Trophoblast cell (in vitro differentiated cells and primary cell): ENCODE measurements at regions not wholly inside any gene's neighbourhood (a gene's known extent, or its start where the extent isn't known, plus 50 kb on each side); places are given as distances from the start of the nearest gene placed in this dataset.

Experiments
- DNase-seq, 2 donors: peaks; one replicate each; pipeline ENCODE4 v3.0.0-alpha.2; 2016
- H2AFZ ChIP-seq: 2 replicates; pipeline ENCODE4 v1.6.1; 2013; ENCODE audit warnings: low read length, moderate library complexity, mild to moderate bottlenecking; ENCODE audit not compliant: insufficient read depth, poor library complexity
- H2AK5ac ChIP-seq: 2 replicates; pipeline ENCODE4 v1.6.1; 2013; ENCODE audit warnings: mild to moderate bottlenecking, low read length
- H2BK120ac ChIP-seq: 2 replicates; pipeline ENCODE4 v1.6.1; 2013; ENCODE audit warnings: low read length, mild to moderate bottlenecking, moderate library complexity; ENCODE audit not compliant: insufficient read depth, poor library complexity
- H2BK12ac ChIP-seq: 2 replicates; pipeline ENCODE4 v1.6.1; 2013; ENCODE audit warnings: mild to moderate bottlenecking, low read length, moderate library complexity
- H2BK5ac ChIP-seq: 2 replicates; pipeline ENCODE4 v1.6.1; 2013; ENCODE audit warnings: low read length, low read depth, moderate library complexity, mild to moderate bottlenecking; ENCODE audit not compliant: poor library complexity
- H3K14ac ChIP-seq: 2 replicates; pipeline ENCODE4 v1.6.1; 2013; ENCODE audit warnings: mild to moderate bottlenecking, low read length
- H3K18ac ChIP-seq: 2 replicates; pipeline ENCODE4 v1.6.1; 2013; ENCODE audit warnings: mild to moderate bottlenecking, low read length
- H3K23ac ChIP-seq: 2 replicates; pipeline ENCODE4 v1.6.1; 2013; ENCODE audit warnings: low read length
- H3K27ac ChIP-seq: 2 replicates; pipeline ENCODE4 v1.5.1; 2013; ENCODE audit warnings: low read depth, mild to moderate bottlenecking, inconsistent platforms, low read length, moderate library complexity
- H3K27me3 ChIP-seq: 2 replicates; pipeline ENCODE4 v1.6.1; 2013; ENCODE audit warnings: inconsistent platforms, mild to moderate bottlenecking, low read length, moderate library complexity; ENCODE audit not compliant: insufficient read depth
- H3K36me3 ChIP-seq, 2 experiments: 1 replicate in 1 of 2; 2 replicates in 1 of 2; pipeline ENCODE4 v1.6.1; 2013; ENCODE audit warnings: low read length in 2 of 2, mild to moderate bottlenecking in 2 of 2, moderate library complexity in 1 of 2; ENCODE audit not compliant: insufficient read depth in 2 of 2, control insufficient read depth in 1 of 2
- H3K4ac ChIP-seq: 2 replicates; pipeline ENCODE4 v1.6.1; 2013; ENCODE audit warnings: low read depth, mild to moderate bottlenecking, low read length, moderate library complexity
- H3K4me1 ChIP-seq, 2 experiments: 1 replicate in 1 of 2; 2 replicates in 1 of 2; pipeline ENCODE4 v1.6.1; 2013; ENCODE audit warnings: low read length in 2 of 2, mild to moderate bottlenecking in 2 of 2, moderate library complexity in 1 of 2; ENCODE audit not compliant: insufficient read depth in 2 of 2, control insufficient read depth in 1 of 2
- H3K4me2 ChIP-seq: 2 replicates; pipeline ENCODE4 v1.6.1; 2013; ENCODE audit warnings: inconsistent platforms, mild to moderate bottlenecking, low read length, moderate library complexity
- H3K4me3 ChIP-seq: 2 replicates; pipeline ENCODE4 v1.5.1; 2013; ENCODE audit warnings: mild to moderate bottlenecking, low read depth, low read length, inconsistent platforms
- H3K79me1 ChIP-seq: one replicate; pipeline ENCODE4 v1.6.1; 2013; ENCODE audit warnings: low read length
- H3K79me2 ChIP-seq: 2 replicates; pipeline ENCODE4 v1.6.1; 2013; ENCODE audit warnings: low read length, mild to moderate bottlenecking; ENCODE audit not compliant: control insufficient read depth, insufficient read depth, poor library complexity
- H3K9ac ChIP-seq: 2 replicates; pipeline ENCODE4 v1.6.1; 2013; ENCODE audit warnings: mild to moderate bottlenecking, low read length
- H3K9me3 ChIP-seq: 2 replicates; pipeline ENCODE4 v1.6.1; 2013; ENCODE audit warnings: low read depth, mild to moderate bottlenecking, control low read depth, inconsistent platforms, low read length; ENCODE audit not compliant: insufficient read depth
- H4K12ac ChIP-seq: 2 replicates; pipeline ENCODE4 v1.6.1; 2013; ENCODE audit warnings: low read depth, mild to moderate bottlenecking, low read length, moderate library complexity
- H4K8ac ChIP-seq: 2 replicates; pipeline ENCODE4 v1.6.1; 2013; ENCODE audit warnings: low read depth, mild to moderate bottlenecking, low read length, moderate library complexity
- H4K91ac ChIP-seq: one replicate; pipeline ENCODE4 v1.6.1; 2013; ENCODE audit warnings: low read depth, mild to moderate bottlenecking, low read length, moderate library complexity
- WGBS: extraction: QIAGEN DNeasy Blood & Tissue Kit; methylation state at CpG from one replicate; pipeline ENCODE4 v1.1.7; 2013; ENCODE audit warnings: missing lambda C conversion rate; ENCODE audit not compliant: insufficient read length, insufficient coverage; ENCODE audit errors: extremely low coverage; 5-methylcytosine and 5-hydroxymethylcytosine counted together

GRCh38 chr12:132424811-132425210, 65.1 kb upstream of the FBRSL1 start:
- H3K36me3 ChIP-seq: no peaks in the 10 kb centered on the region
- H3K4ac ChIP-seq: no peak overlapping the region
- H2BK5ac ChIP-seq: no peak overlapping the region
- no peak overlapping the region for H2BK12ac ChIP-seq
- no peak overlapping the region for H3K9ac ChIP-seq
- H3K14ac ChIP-seq: no peak overlapping the region
- DNase-seq: no peak
- no peaks in the 10 kb centered on the region for H3K79me1 ChIP-seq
- H4K12ac ChIP-seq: no peak overlapping the region
- no CpG with 5 or more reads among the region's 4 CpGs for WGBS
- no peak overlapping the region for H2AK5ac ChIP-seq
- no peak overlapping the region for H3K27ac ChIP-seq
- no peak overlapping the region for H2AFZ ChIP-seq
- H3K4me1 ChIP-seq: no peaks in the 10 kb centered on the region
- H3K18ac ChIP-seq: no peak overlapping the region
- H2BK120ac ChIP-seq: no peak overlapping the region
- no peaks in the 10 kb centered on the region for H3K79me2 ChIP-seq
- H4K91ac ChIP-seq: no peak overlapping the region
- peaks cover 9% of the 10 kb centered on the region for H3K27me3 ChIP-seq
- H4K8ac ChIP-seq: no peak overlapping the region
- H3K4me3 ChIP-seq: no peak overlapping the region
- peaks cover 23% of the 10 kb centered on the region for H3K9me3 ChIP-seq
- no peak overlapping the region for H3K23ac ChIP-seq
- no peak overlapping the region for H3K4me2 ChIP-seq

GRCh38 chr12:132423820-132424645, 65.9 kb upstream of the FBRSL1 start:
- H3K9me3 ChIP-seq: peaks cover 22% of the 10 kb centered on the region
- H2AFZ ChIP-seq: no peak overlapping the region
- H3K4me3 ChIP-seq: no peak overlapping the region
- no peaks in the 10 kb centered on the region for H3K36me3 ChIP-seq
- no peak for DNase-seq
- H3K79me1 ChIP-seq: no peaks in the 10 kb centered on the region
- H3K79me2 ChIP-seq: no peaks in the 10 kb centered on the region
- no peak overlapping the region for H4K91ac ChIP-seq
- H4K12ac ChIP-seq: no peak overlapping the region
- H3K23ac ChIP-seq: no peak overlapping the region
- no peak overlapping the region for H3K4ac ChIP-seq
- H3K14ac ChIP-seq: no peak overlapping the region
- no peak overlapping the region for H4K8ac ChIP-seq
- no peak overlapping the region for H2AK5ac ChIP-seq
- peaks cover 9% of the 10 kb centered on the region for H3K27me3 ChIP-seq
- H3K9ac ChIP-seq: no peak overlapping the region
- H3K27ac ChIP-seq: no peak overlapping the region
- WGBS: no CpG with 5 or more reads among the region's 31 CpGs
- H2BK5ac ChIP-seq: no peak overlapping the region
- H3K18ac ChIP-seq: no peak overlapping the region
- no peaks in the 10 kb centered on the region for H3K4me1 ChIP-seq
- H2BK12ac ChIP-seq: no peak overlapping the region
- H3K4me2 ChIP-seq: no peak overlapping the region
- no peak overlapping the region for H2BK120ac ChIP-seq

- H3K4ac ChIP-seq: no peak overlapping the region
- H3K9me3 ChIP-seq: peaks cover 22% of the 10 kb centered on the region
- H2AK5ac ChIP-seq: no peak overlapping the region
- no peak overlapping the region for H2BK5ac ChIP-seq
- no peaks in the 10 kb centered on the region for H3K79me2 ChIP-seq
- H2BK120ac ChIP-seq: no peak overlapping the region
- H3K4me3 ChIP-seq: no peak overlapping the region
- no peaks in the 10 kb centered on the region for H3K79me1 ChIP-seq
- H3K4me1 ChIP-seq: no peaks in the 10 kb centered on the region
- H4K91ac ChIP-seq: no peak overlapping the region
- H3K27me3 ChIP-seq: peaks cover 9% of the 10 kb centered on the region
- H2BK12ac ChIP-seq: no peak overlapping the region
- WGBS: no CpG with 5 or more reads among the region's 29 CpGs
- H3K23ac ChIP-seq: no peak overlapping the region
- no peak overlapping the region for H4K12ac ChIP-seq
- H3K36me3 ChIP-seq: no peaks in the 10 kb centered on the region
- no peak overlapping the region for H3K4me2 ChIP-seq
- no peak overlapping the region for H2AFZ ChIP-seq
- no peak for DNase-seq
- no peak overlapping the region for H3K27ac ChIP-seq
- H4K8ac ChIP-seq: no peak overlapping the region
- H3K14ac ChIP-seq: no peak overlapping the region
- no peak overlapping the region for H3K9ac ChIP-seq
- H3K18ac ChIP-seq: no peak overlapping the region
Observed at GRCh38 chr12:132423251-132423819, 66.6 kb upstream of the FBRSL1 start.

GRCh38 chr12:132422381-132423043, 67.4 kb upstream of the FBRSL1 start:
- Histone ChIP-seq H3K4ac (no peak overlapping the region), H4K12ac (no peak overlapping the region), H3K18ac (no peak overlapping the region), H3K27me3 (peaks cover 5% of the 10 kb centered on the region), H2BK12ac (no peak overlapping the region), H2AFZ (no peak overlapping the region), H2BK120ac (no peak overlapping the region), H3K14ac (no peak overlapping the region), H4K91ac (no peak overlapping the region), H2BK5ac (no peak overlapping the region), H4K8ac (no peak overlapping the region), H3K36me3 (no peaks in the 10 kb centered on the region), H3K23ac (no peak overlapping the region), H3K4me1 (no peaks in the 10 kb centered on the region), H2AK5ac (no peak overlapping the region), H3K4me3 (no peak overlapping the region), H3K27ac (no peak overlapping the region), H3K4me2 (no peak overlapping the region), H3K79me1 (no peaks in the 10 kb centered on the region), H3K9me3 (peaks cover 22% of the 10 kb centered on the region), H3K9ac (no peak overlapping the region), H3K79me2 (no peaks in the 10 kb centered on the region)
- WGBS: no CpG with 5 or more reads among the region's 6 CpGs
- no peak for DNase-seq
